HFFc6 (cell line): ENCODE measurements at regions not wholly inside any gene's neighbourhood (a gene's known extent, or its start where the extent isn't known, plus 50 kb on each side); places are given as distances from the start of the nearest gene placed in this dataset.
A peak's percentile ranks its signal among the peaks of the same experiment; 100 is the strongest.
"Not testable (repeated sequence)": the region's sequence is repeated elsewhere in the genome, so short reads cannot be mapped to it uniquely, and the experiment has no call there.

Source experiments
- DNase-seq: peaks from one replicate; pipeline ENCODE4 v3.0.0-alpha.2; 2018
- H3K27ac Mint-ChIP-seq: 2 replicates; pipeline ENCODE4 v1.8.0; 2020; ENCODE audit warnings: mild to moderate bottlenecking, mixed read lengths
- H3K27me3 Mint-ChIP-seq: 2 replicates; pipeline ENCODE4 v1.8.0; 2021; ENCODE audit warnings: mild to moderate bottlenecking, moderate library complexity, mixed read lengths; ENCODE audit not compliant: insufficient read depth
- H3K36me3 Mint-ChIP-seq: 2 replicates; pipeline ENCODE4 v1.8.0; 2021; ENCODE audit warnings: low read depth, mixed read lengths
- H3K4me1 Mint-ChIP-seq: 2 replicates; pipeline ENCODE4 v1.8.0; 2020; ENCODE audit warnings: low read depth, mixed read lengths
- H3K4me3 Mint-ChIP-seq: 2 replicates; pipeline ENCODE4 v1.8.0; 2020; ENCODE audit warnings: mild to moderate bottlenecking, moderate library complexity, mixed read lengths
- H3K9me3 Mint-ChIP-seq: 2 replicates; pipeline ENCODE4 v1.8.0; 2020; ENCODE audit warnings: mild to moderate bottlenecking, mixed read lengths
- TF ChIP-seq, protein P1 (sequence below): fragments of 200-600 bp; sonication (generic); IDR thresholded peaks from 2 replicates; pipeline ENCODE4 v1.5.0; 2021; ENCODE audit warnings: antibody characterized with exemption, mild to moderate bottlenecking

DNA sequence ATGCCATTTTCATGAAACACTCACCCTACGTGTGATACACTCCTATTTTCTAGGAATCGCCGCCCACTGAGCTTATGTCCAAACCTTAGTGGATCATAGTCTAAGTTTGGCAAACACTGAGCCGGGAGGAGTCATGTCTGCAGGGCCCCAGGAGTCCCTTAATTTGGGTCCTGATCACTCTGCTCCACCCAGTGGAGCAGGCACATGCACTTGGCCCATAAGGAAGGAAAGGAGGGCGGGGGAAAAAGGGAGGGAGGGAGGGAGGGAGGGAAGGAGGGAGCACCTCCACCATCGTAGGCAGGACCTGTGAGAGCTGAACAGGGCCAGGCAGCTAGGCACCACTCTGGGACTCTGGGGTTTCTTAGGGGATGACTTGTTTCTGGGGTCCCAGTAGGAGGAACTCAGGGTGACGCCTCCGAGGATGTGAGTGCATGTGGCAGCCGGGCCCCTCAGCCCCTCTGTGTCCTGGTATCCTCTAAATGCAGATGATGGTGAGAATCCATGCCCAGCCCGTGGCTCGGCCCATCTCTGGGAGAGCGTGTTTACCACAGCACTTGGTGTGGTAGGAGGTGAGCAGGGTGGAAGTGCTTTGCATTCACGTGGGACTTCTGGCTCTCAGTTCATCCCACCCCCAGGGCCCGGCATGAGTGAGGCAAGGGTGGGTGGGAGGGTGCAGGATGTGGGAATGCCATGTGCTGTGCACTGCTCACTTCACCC, 109.4 kb downstream of the KLF13 start:
- Mint-ChIP-seq H3K9me3 (no peaks in the 10 kb centered on the region), H3K4me1 (peaks cover 32% of the 10 kb centered on the region), H3K27ac (peak overlapping the region; percentile 98), H3K36me3 (no peaks in the 10 kb centered on the region), H3K4me3 (peak overlapping the region; percentile 87), H3K27me3 (no peaks in the 10 kb centered on the region; the same call in 1 of the 2 replicates)
- no peak for DNase-seq
- TF ChIP-seq, protein P1, sequence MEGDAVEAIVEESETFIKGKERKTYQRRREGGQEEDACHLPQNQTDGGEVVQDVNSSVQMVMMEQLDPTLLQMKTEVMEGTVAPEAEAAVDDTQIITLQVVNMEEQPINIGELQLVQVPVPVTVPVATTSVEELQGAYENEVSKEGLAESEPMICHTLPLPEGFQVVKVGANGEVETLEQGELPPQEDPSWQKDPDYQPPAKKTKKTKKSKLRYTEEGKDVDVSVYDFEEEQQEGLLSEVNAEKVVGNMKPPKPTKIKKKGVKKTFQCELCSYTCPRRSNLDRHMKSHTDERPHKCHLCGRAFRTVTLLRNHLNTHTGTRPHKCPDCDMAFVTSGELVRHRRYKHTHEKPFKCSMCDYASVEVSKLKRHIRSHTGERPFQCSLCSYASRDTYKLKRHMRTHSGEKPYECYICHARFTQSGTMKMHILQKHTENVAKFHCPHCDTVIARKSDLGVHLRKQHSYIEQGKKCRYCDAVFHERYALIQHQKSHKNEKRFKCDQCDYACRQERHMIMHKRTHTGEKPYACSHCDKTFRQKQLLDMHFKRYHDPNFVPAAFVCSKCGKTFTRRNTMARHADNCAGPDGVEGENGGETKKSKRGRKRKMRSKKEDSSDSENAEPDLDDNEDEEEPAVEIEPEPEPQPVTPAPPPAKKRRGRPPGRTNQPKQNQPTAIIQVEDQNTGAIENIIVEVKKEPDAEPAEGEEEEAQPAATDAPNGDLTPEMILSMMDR: no peak

DNA sequence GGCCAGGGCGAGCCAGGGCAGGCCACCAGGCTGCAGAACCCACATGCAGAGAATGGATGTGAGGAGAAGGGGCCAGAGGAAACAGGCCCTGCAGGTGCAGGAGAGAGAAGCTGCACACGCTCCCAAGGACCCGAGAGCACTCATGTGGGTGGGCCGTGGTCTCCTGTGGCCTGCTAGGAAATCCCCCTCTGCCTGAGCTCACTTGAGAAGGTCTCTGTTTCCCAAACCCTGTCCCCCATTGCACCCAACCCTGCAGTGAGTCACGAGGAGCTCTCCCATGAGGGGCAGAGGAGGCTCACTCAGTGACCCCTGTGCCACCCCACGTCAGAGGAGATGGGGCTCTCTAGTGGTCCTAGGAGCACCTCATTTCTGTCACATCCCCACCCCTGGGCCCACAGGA, 111.1 kb downstream of the KLF13 start:
- Mint-ChIP-seq H3K27me3 (no peaks in the 10 kb centered on the region; the same call in 1 of the 2 replicates), H3K4me3 (no peak overlapping the region), H3K9me3 (no peaks in the 10 kb centered on the region), H3K4me1 (peaks cover 47% of the 10 kb centered on the region), H3K36me3 (no peaks in the 10 kb centered on the region), H3K27ac (no peak overlapping the region)
- TF ChIP-seq, protein P1: no peak
- DNase-seq: no peak

DNA sequence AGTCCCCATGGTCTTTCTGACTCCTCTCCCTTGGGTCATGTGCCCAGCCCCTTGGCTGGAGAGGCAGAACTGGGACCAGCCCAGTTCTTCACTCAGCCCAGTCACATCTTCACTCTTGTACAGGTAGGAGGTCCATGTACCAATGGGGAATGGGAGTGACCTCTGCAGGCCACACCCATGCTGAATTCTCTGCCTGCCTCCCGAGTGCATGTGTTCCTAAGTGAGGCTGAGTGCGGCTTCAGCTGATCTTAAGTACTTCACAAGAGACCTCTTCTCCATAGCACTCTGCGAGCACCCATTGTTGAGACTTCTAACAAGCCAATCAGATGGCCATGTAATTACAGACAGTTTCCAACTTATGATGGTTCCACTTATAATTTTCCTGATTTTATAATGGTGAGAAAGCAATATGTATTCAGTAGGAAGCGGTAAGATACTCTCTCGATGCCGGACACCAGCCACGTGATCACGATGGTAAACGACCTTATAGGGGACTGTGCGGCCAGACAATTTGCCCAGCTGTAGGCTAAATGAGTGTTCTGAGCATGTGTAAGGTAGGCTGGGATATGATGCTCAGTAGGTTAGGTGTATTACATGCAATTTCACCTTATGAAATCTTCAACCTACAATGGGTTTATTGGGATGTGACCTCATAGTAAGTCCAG, 112.1 kb downstream of the KLF13 start:
- Mint-ChIP-seq H3K36me3 (no peaks in the 10 kb centered on the region), H3K27me3 (no peaks in the 10 kb centered on the region; the same call in 1 of the 2 replicates), H3K27ac (no peak overlapping the region), H3K9me3 (no peaks in the 10 kb centered on the region), H3K4me3 (no peak overlapping the region), H3K4me1 (peaks cover 55% of the 10 kb centered on the region)
- no peak for DNase-seq
- TF ChIP-seq, protein P1: no peak

DNA sequence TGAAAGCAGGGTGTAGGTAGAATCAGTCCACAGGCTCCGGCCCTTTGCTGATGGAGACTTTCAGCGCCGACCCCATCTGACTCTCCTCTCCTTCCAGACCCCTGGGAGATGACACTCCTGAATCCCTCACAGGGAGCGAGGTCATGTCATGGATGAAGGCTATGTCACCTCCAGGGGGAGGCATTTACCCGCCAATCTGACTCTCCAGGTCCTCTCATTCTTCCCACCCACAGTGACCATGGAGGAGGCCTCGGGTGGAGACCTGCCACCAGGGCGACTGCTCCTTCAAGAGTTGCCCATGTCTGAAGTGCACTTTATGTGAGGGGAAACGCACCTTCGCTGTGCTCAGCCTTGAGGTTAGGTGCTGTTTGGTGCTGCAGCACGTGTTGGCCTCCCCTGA, 112.7 kb downstream of the KLF13 start:
- TF ChIP-seq, protein P1: peak; percentile 57; the same call in 1 of the 2 replicates
- H3K4me3 Mint-ChIP-seq: no peak overlapping the region
- H3K27me3 Mint-ChIP-seq: no peaks in the 10 kb centered on the region; the same call in 1 of the 2 replicates
- no peaks in the 10 kb centered on the region for H3K9me3 Mint-ChIP-seq
- no peak overlapping the region for H3K27ac Mint-ChIP-seq
- peaks cover 55% of the 10 kb centered on the region for H3K4me1 Mint-ChIP-seq
- DNase-seq: no peak
- H3K36me3 Mint-ChIP-seq: no peaks in the 10 kb centered on the region

DNA sequence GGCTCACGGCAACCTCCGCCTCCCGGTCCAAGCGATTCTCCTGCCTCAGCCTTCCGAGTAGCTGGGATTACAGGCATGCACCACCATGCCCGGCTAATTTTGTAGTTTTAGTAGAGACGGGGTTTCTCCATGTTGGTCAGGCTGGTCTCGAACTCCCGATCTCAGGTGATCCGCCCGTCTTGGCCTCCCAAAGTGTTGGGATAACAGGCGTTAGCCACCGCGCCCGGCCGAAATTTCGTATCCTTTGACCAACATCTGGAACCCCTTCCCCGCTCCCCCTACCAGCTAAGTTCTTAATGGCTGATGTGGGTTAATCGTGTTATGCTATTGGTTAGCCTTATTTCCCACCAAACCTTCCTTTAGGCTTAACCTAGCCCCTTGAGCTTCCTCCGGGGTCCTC, 113.6 kb downstream of the KLF13 start:
- H3K27ac Mint-ChIP-seq, H3K27me3 Mint-ChIP-seq, DNase-seq, H3K36me3 Mint-ChIP-seq, H3K9me3 Mint-ChIP-seq: not testable (repeated sequence)
- Mint-ChIP-seq H3K4me3 (peak overlapping the region; percentile 83; the same call in 1 of the 2 replicates), H3K4me1 (peaks cover 52% of the 10 kb centered on the region)

DNA sequence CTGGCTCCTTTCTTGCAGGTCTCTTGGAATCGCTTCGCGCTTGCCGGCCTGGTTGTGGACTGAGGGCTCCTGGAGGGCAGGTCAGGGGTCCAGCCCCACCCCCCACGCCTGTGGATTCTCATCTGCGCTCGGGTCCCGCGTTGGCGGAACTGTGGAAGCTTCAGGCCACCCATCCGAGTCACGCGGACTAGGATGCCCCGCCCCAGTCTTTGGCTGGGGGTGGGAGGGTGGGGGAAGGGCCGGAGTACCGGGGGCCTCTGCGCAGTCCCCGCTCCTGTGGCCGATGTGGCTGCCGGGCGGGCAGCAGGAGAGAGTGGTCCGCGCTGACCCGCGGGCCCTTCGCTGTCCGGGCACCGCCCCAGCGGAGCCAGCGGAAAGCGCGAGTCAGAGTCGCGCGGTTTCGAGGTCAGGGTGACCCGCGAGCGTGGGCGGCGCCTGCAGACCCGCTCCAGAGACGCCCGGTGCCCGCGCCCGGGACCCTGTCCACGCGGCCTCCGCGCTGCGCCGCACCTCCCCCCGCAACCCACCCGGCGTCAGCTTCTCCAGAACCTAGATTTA, 114.2 kb downstream of the KLF13 start:
- Mint-ChIP-seq H3K4me1 (peaks cover 46% of the 10 kb centered on the region), H3K27me3 (no peaks in the 10 kb centered on the region; the same call in 1 of the 2 replicates), H3K36me3 (no peaks in the 10 kb centered on the region), H3K9me3 (no peaks in the 10 kb centered on the region), H3K4me3 (peak overlapping the region; percentile 83), H3K27ac (peak overlapping the region; percentile 61)
- no peak for DNase-seq
- TF ChIP-seq, protein P1: no peak
